ENCODE measurements at regions not wholly inside any gene's neighbourhood (a gene's known extent, or its start where the extent isn't known, plus 50 kb on each side); places are given as distances from the start of the nearest gene placed in this dataset.

DNA sequence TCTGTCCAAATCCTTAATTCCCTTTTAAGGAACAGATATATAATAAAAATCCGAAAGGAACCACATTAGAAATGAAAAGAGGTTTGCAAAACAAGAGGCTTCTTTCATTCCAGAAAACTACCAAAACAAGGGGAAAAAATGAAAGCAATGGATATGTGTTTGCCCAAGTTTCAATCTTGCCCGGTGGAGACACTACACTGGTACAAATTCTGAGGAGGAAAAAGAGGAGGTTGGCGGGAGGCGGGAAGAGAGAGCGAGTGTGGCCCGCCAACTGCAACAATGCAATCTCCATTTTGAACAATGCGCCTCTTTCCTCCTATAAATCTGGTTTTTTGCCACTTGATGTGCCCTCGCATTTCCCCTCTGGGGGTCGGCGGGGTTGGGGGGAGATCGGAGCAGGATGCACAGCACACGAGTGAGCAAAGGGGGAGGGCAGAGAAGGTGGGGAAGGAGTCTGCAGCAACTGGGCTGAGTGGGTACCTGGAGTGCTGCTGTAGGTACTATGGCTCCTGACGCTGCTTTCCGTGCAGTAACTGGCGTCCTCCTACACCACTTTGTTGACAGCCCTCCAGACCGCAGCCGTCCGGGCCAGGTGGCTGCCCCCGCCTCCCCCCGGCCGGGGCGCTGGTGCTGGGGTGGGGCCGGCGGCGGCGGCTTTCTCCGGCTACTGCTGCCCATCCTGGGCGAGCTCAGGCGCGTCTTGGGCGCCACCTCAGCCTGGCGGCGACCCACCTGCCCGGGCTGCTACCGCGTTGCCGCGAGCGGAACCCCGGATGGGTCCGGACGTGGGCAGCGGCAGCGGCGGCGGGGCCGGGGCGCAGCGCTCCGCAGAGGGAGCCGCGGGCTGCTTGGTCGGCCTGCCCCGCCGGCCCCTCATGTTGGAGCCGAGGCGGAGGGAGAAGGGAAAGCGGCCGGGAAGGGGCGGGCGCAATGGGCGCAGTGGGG is 93.8 kb upstream of the PLEKHM1 start (continued):
- TF ChIP-seq, protein P1, sequence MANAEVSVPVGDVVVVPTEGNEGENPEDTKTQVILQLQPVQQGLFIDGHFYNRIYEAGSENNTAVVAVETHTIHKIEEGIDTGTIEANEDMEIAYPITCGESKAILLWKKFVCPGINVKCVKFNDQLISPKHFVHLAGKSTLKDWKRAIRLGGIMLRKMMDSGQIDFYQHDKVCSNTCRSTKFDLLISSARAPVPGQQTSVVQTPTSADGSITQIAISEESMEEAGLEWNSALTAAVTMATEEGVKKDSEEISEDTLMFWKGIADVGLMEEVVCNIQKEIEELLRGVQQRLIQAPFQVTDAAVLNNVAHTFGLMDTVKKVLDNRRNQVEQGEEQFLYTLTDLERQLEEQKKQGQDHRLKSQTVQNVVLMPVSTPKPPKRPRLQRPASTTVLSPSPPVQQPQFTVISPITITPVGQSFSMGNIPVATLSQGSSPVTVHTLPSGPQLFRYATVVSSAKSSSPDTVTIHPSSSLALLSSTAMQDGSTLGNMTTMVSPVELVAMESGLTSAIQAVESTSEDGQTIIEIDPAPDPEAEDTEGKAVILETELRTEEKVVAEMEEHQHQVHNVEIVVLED (CRISPR knock-in tag; IDR thresholded peaks at IDR 0.05; ENCODE audit: borderline replicate concordance), result 0 out of 2 replicates have a peak, but pooled peaks have one; percentile 27
- TF ChIP-seq TAF15 (IDR thresholded peaks at IDR 0.05; ENCODE audit: low read depth, low read length, poor library complexity, severe bottlenecking), result peak; percentile 64
- TF ChIP-seq, protein P2, sequence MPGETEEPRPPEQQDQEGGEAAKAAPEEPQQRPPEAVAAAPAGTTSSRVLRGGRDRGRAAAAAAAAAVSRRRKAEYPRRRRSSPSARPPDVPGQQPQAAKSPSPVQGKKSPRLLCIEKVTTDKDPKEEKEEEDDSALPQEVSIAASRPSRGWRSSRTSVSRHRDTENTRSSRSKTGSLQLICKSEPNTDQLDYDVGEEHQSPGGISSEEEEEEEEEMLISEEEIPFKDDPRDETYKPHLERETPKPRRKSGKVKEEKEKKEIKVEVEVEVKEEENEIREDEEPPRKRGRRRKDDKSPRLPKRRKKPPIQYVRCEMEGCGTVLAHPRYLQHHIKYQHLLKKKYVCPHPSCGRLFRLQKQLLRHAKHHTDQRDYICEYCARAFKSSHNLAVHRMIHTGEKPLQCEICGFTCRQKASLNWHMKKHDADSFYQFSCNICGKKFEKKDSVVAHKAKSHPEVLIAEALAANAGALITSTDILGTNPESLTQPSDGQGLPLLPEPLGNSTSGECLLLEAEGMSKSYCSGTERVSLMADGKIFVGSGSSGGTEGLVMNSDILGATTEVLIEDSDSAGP (CRISPR knock-in tag; IDR thresholded peaks at IDR 0.05; ENCODE audit: borderline replicate concordance), result peak; percentile 13; the same call in 1 of the 2 replicates
- no peak for TF ChIP-seq FOXA1 (IDR thresholded peaks at IDR 0.05)
- peak; percentile 11; the same call in 1 of the 2 replicates for TF ChIP-seq FOXA1 (CRISPR knock-in tag; IDR thresholded peaks at IDR 0.05)
- TF ChIP-seq, protein P3, sequence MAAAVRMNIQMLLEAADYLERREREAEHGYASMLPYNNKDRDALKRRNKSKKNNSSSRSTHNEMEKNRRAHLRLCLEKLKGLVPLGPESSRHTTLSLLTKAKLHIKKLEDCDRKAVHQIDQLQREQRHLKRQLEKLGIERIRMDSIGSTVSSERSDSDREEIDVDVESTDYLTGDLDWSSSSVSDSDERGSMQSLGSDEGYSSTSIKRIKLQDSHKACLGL (CRISPR knock-in tag; IDR thresholded peaks at IDR 0.05), result peak; percentile 19; the same call in 1 of the 2 replicates
